SU-DHL-6 (cell line): ENCODE measurements at regions not wholly inside any gene's neighbourhood (a gene's known extent, or its start where the extent isn't known, plus 50 kb on each side); places are given as distances from the start of the nearest gene placed in this dataset.

ENCODE experiments used
- H2AFZ ChIP-seq: fragments of 200-600 bp; sonication (generic); 2 replicates; pipeline ENCODE4 v1.6.1; 2014; ENCODE audit warnings: low read depth, mild to moderate bottlenecking, moderate library complexity, mixed read lengths, antibody characterized with exemption, low read length; ENCODE audit not compliant: severe bottlenecking
- H3F3A ChIP-seq: fragments of 200-600 bp; shearing (Covaris generic); 2 replicates; pipeline ENCODE4 v1.6.0; 2016; ENCODE audit warnings: antibody characterized with exemption, mild to moderate bottlenecking; ENCODE audit not compliant: insufficient read depth
- H3K27ac ChIP-seq: fragments of 200-600 bp; sonication (generic); 2 replicates; pipeline ENCODE4 v1.5.1; 2016; ENCODE audit warnings: low read depth, mild to moderate bottlenecking, low read length, moderate library complexity, mixed read lengths
- H3K27me3 ChIP-seq: fragments of 200-600 bp; sonication (generic), shearing (Covaris generic); 2 replicates; pipeline ENCODE4 v1.6.0; 2014; ENCODE audit warnings: mild to moderate bottlenecking, low read length
- H3K36me3 ChIP-seq: fragments of 200-600 bp; sonication (generic); 2 replicates; pipeline ENCODE4 v1.6.1; 2014; ENCODE audit warnings: mild to moderate bottlenecking, low read length, mixed read lengths
- H3K4me2 ChIP-seq: fragments of 300-600, 200-600 bp; shearing (Covaris generic), sonication (generic); 2 replicates; pipeline ENCODE4 v1.6.0; 2014; ENCODE audit warnings: low read length, low read depth, mild to moderate bottlenecking; ENCODE audit not compliant: poor library complexity, severe bottlenecking
- H3K4me3 ChIP-seq: fragments of 200-600 bp; sonication (generic); 2 replicates; pipeline ENCODE4 v1.5.1; 2014; ENCODE audit warnings: antibody characterized with exemption, low read length, mild to moderate bottlenecking, mixed read lengths; ENCODE audit not compliant: insufficient read depth, poor library complexity, severe bottlenecking
- H3K79me2 ChIP-seq: fragments of 200-600 bp; sonication (generic); 2 replicates; pipeline ENCODE4 v1.6.1; 2014; ENCODE audit warnings: mild to moderate bottlenecking, low read length, moderate library complexity; ENCODE audit not compliant: insufficient read depth
- H3K9ac ChIP-seq: fragments of 200-600 bp; sonication (generic); 2 replicates; pipeline ENCODE4 v1.7.0; 2014; ENCODE audit warnings: mild to moderate bottlenecking, low read length
- H3K9me2 ChIP-seq: fragments of 200-600 bp; sonication (generic); replicated peaks from 2 replicates; pipeline ENCODE4 v1.6.1; 2014; ENCODE audit warnings: low read length; ENCODE audit not compliant: insufficient read depth
- H3K9me3 ChIP-seq: fragments of 200-600 bp; sonication (generic); 2 replicates; pipeline ENCODE4 v1.6.1; 2014; ENCODE audit warnings: low read length, mixed read lengths; ENCODE audit not compliant: insufficient read depth
- H4K20me1 ChIP-seq: fragments of 200-600 bp; sonication (generic); 2 replicates; pipeline ENCODE4 v1.6.1; 2014; ENCODE audit warnings: low read depth, mild to moderate bottlenecking, antibody characterized with exemption, low read length, moderate library complexity, mixed read lengths
- CTCF ChIP-seq: fragments of 200-600 bp; sonication (generic); IDR thresholded peaks from one replicate; pipeline ENCODE4 v1.5.1; 2017; ENCODE audit warnings: antibody characterized with exemption, mild to moderate bottlenecking, low read length, moderate library complexity; ENCODE audit not compliant: insufficient read depth, poor library complexity, severe bottlenecking
- EZH2phosphoT487 ChIP-seq: fragments of 200-600 bp; sonication (generic), shearing (Covaris generic); conservative IDR thresholded peaks from 2 replicates; pipeline ENCODE4 v1.6.1; 2018; ENCODE audit warnings: mild to moderate bottlenecking, antibody characterized with exemption, low read length, moderate library complexity, mixed read lengths

- H3K4me3 ChIP-seq: no peak overlapping the region
- no peaks in the 10 kb centered on the region for H4K20me1 ChIP-seq
- no peak overlapping the region for H3K4me2 ChIP-seq
- TF ChIP-seq EZH2phosphoT487: no peak
- no peak for TF ChIP-seq CTCF
- no peak overlapping the region for H3K27ac ChIP-seq
- no peaks in the 10 kb centered on the region for H3K9me2 ChIP-seq
- no peaks in the 10 kb centered on the region for H3K36me3 ChIP-seq
- no peak overlapping the region for H3K9ac ChIP-seq
- no peaks in the 10 kb centered on the region for H3F3A ChIP-seq
- H2AFZ ChIP-seq: no peak overlapping the region
- peaks cover 9% of the 10 kb centered on the region; the same call in 1 of the 2 replicates for H3K9me3 ChIP-seq
- no peaks in the 10 kb centered on the region for H3K79me2 ChIP-seq
- H3K27me3 ChIP-seq: no peaks in the 10 kb centered on the region
Observed at GRCh38 chr13:34391076-34391475, 551.0 kb upstream of the NBEA start.

- no peak overlapping the region for H2AFZ ChIP-seq
- no peaks in the 10 kb centered on the region for H3F3A ChIP-seq
- no peaks in the 10 kb centered on the region for H3K36me3 ChIP-seq
- no peak overlapping the region for H3K4me3 ChIP-seq
- H3K9me3 ChIP-seq: no peaks in the 10 kb centered on the region
- no peak overlapping the region for H3K4me2 ChIP-seq
- no peaks in the 10 kb centered on the region for H3K9me2 ChIP-seq
- no peaks in the 10 kb centered on the region for H3K79me2 ChIP-seq
- H3K27ac ChIP-seq: no peak overlapping the region
- no peak overlapping the region for H3K9ac ChIP-seq
- no peaks in the 10 kb centered on the region for H3K27me3 ChIP-seq
- no peaks in the 10 kb centered on the region for H4K20me1 ChIP-seq
- TF ChIP-seq EZH2phosphoT487: no peak
- no peak for TF ChIP-seq CTCF
Observed at GRCh38 chr13:34401696-34402095, 540.4 kb upstream of the NBEA start.

GRCh38 chr13:34405410-34406181 is 536.5 kb upstream of the NBEA start:
- no peaks in the 10 kb centered on the region for H3K27me3 ChIP-seq
- no peak overlapping the region for H3K4me2 ChIP-seq
- H2AFZ ChIP-seq: no peak overlapping the region
- H3K9ac ChIP-seq: no peak overlapping the region
- H3K27ac ChIP-seq: no peak overlapping the region
- no peaks in the 10 kb centered on the region for H3K9me3 ChIP-seq
- TF ChIP-seq EZH2phosphoT487 (no peak), CTCF (no peak)
- H3F3A ChIP-seq: no peaks in the 10 kb centered on the region
- H3K4me3 ChIP-seq: no peak overlapping the region
- H3K9me2 ChIP-seq: no peaks in the 10 kb centered on the region
- no peaks in the 10 kb centered on the region for H3K36me3 ChIP-seq
- no peaks in the 10 kb centered on the region for H4K20me1 ChIP-seq
- no peaks in the 10 kb centered on the region for H3K79me2 ChIP-seq
